Endothelial cell of umbilical vein (primary cell): ENCODE measurements at regions not wholly inside any gene's neighbourhood (a gene's known extent, or its start where the extent isn't known, plus 50 kb on each side); places are given as distances from the start of the nearest gene placed in this dataset.

Source experiments
- BruUV-seq: library from RNA; stranded (reverse); fragments of 400-500 nt; replicated peaks from 2 replicates; lab custom pipeline; 2021; lab: Mats Ljungman, UMichigan
- CTCF ChIA-PET: fragments of 300-600, 350-600 bp; sonication (Branson Sonifier 250); formaldehyde crosslinking; loops from one replicate; lab custom pipeline; 2021; ENCODE audit warnings: antibody characterized with exemption, inconsistent platforms; lab: Charles Lee
- POLR2A ChIA-PET: fragments of 300-600, 350-600 bp; sonication (Branson Sonifier 250); formaldehyde crosslinking; loops from one replicate; lab custom pipeline; 2021; ENCODE audit warnings: antibody characterized with exemption, inconsistent platforms; lab: Charles Lee
- DNase-seq: peaks from one replicate; pipeline ENCODE4 v3.0.0-alpha.2; 2011; ENCODE audit warnings: low read depth, low spot score
- FAIRE-seq: peaks from 2 replicates; lab custom pipeline; 2011; peaks lifted over from hg19 to GRCh38; lab: Jason Lieb, UNC
- H2AFZ ChIP-seq: 2 replicates; pipeline ENCODE4 v1.6.0; 2012; ENCODE audit warnings: low read depth, low read length, control low read depth, inconsistent platforms
- H3K27ac ChIP-seq: 2 replicates; pipeline ENCODE4 v1.5.1; 2011; ENCODE audit warnings: low read depth, mild to moderate bottlenecking, control low read depth, low read length, moderate library complexity; ENCODE audit not compliant: insufficient read depth
- H3K27me3 ChIP-seq, 2 experiments: 2 replicates each; pipeline versions ENCODE4 v1.6.0 to v1.6.1; 2011; ENCODE audit warnings: low read length in 2 of 2, mixed read lengths in 1 of 2; ENCODE audit not compliant: control insufficient read depth in 2 of 2, insufficient read depth in 2 of 2
- H3K36me3 ChIP-seq, 2 experiments: 2 replicates in 1 of 2; 3 replicates in 1 of 2; pipeline ENCODE4 v1.5.1; 2011; ENCODE audit warnings: low read length in 2 of 2, mild to moderate bottlenecking in 1 of 2, moderate library complexity in 1 of 2; ENCODE audit not compliant: control insufficient read depth in 2 of 2, insufficient read depth in 2 of 2; ENCODE audit errors: extremely low read depth in 1 of 2
- H3K4me1 ChIP-seq: 3 replicates; pipeline ENCODE4 v1.5.1; 2011; ENCODE audit warnings: mild to moderate bottlenecking, low read length; ENCODE audit not compliant: control insufficient read depth, insufficient read depth; ENCODE audit errors: extremely low read depth
- H3K4me2 ChIP-seq: 2 replicates; pipeline ENCODE4 v1.6.1; 2011; ENCODE audit warnings: low read length, control low read depth, mixed read lengths; ENCODE audit not compliant: insufficient read depth
- H3K4me3 ChIP-seq, 3 experiments: fragments of 200-600 bp in 1 of 3; sonication (generic), shearing (Covaris generic) in 1 of 3; replicated peaks in 1 of 3; 2 replicates each; pipeline ENCODE4 v1.5.1; 2011 to 2016; ENCODE audit warnings: control low read depth in 3 of 3, low read length in 3 of 3, mild to moderate bottlenecking in 2 of 3, inconsistent platforms in 1 of 3, low read depth in 1 of 3, moderate library complexity in 1 of 3; ENCODE audit not compliant: insufficient read depth in 1 of 3
- H3K79me2 ChIP-seq: 2 replicates; pipeline ENCODE4 v1.6.0; 2012; ENCODE audit warnings: low read length, inconsistent platforms; ENCODE audit not compliant: control insufficient read depth, insufficient read depth
- H3K9ac ChIP-seq: replicated peaks from 2 replicates; pipeline ENCODE3; 2011; ENCODE audit warnings: low read length, control low read depth; ENCODE audit not compliant: insufficient read depth; ENCODE audit errors: extremely low read depth
- H3K9me1 ChIP-seq: replicated peaks from 3 replicates; pipeline ENCODE4 v1.6.0; 2011; ENCODE audit warnings: mild to moderate bottlenecking, low read length; ENCODE audit not compliant: control insufficient read depth, insufficient read depth; ENCODE audit errors: extremely low read depth
- H3K9me3 ChIP-seq: replicated peaks from 2 replicates; pipeline ENCODE4 v1.5.1; 2012; ENCODE audit warnings: low read length, inconsistent platforms; ENCODE audit not compliant: control insufficient read depth, insufficient read depth
- H4K20me1 ChIP-seq: replicated peaks from 2 replicates; pipeline ENCODE3; 2011; ENCODE audit warnings: mild to moderate bottlenecking, low read length; ENCODE audit not compliant: control insufficient read depth, insufficient read depth; ENCODE audit errors: extremely low read depth
- CTCF ChIP-seq, 2 donors: IDR thresholded peaks; 1 replicate in 1 of 2; 2 replicates in 1 of 2; pipeline ENCODE4 v1.5.1; 2011; ENCODE audit warnings: low read length in 2 of 2, mild to moderate bottlenecking in 2 of 2, moderate library complexity in 2 of 2, control low read depth in 1 of 2, inconsistent platforms in 1 of 2, low read depth in 1 of 2; ENCODE audit not compliant: insufficient read depth in 1 of 2; ENCODE audit errors: extremely low read depth in 1 of 2
- EZH2 ChIP-seq: IDR thresholded peaks from 2 replicates; pipeline ENCODE4 v1.6.1; 2012; ENCODE audit warnings: borderline replicate concordance, low read depth, mild to moderate bottlenecking, moderate library complexity, low read length, inconsistent platforms; ENCODE audit not compliant: severe bottlenecking
- FOS ChIP-seq: IDR thresholded peaks from 2 replicates; pipeline ENCODE4 v1.6.1; 2011; ENCODE audit warnings: mild to moderate bottlenecking, low read length, moderate library complexity, borderline replicate concordance; ENCODE audit not compliant: insufficient read depth
- GATA2 ChIP-seq: IDR thresholded peaks from 2 replicates; pipeline ENCODE4 v1.7.0; 2011; ENCODE audit warnings: low read depth, mild to moderate bottlenecking, moderate library complexity, mixed read lengths, low read length; ENCODE audit not compliant: insufficient read length, insufficient read depth
- JUN ChIP-seq: IDR thresholded peaks from 2 replicates; pipeline ENCODE4 v1.6.1; 2011; ENCODE audit warnings: borderline replicate concordance, low read depth; ENCODE audit not compliant: insufficient read length, insufficient read depth
- MAX ChIP-seq: IDR thresholded peaks from 2 replicates; pipeline ENCODE4 v1.6.1; 2011; ENCODE audit not compliant: insufficient read depth, insufficient read length
- MYC ChIP-seq: IDR thresholded peaks from one replicate; pipeline ENCODE4 v1.6.1; 2011; ENCODE audit warnings: mild to moderate bottlenecking, low read depth, low read length
- POLR2A ChIP-seq: IDR thresholded peaks from 2 replicates; pipeline ENCODE4 v1.6.1; 2012; ENCODE audit warnings: low read depth, mild to moderate bottlenecking, control low read depth, low read length
- POLR2AphosphoS5 ChIP-seq: IDR thresholded peaks from 2 replicates; pipeline ENCODE4 v1.6.1; 2012; ENCODE audit warnings: low read depth, mild to moderate bottlenecking, control low read depth, low read length, moderate library complexity; ENCODE audit not compliant: insufficient read depth
- dilution Hi-C: fragments of 300-500 bp; cut with MboI; formaldehyde crosslinking; loops from one replicate; pipeline ENCODE4 v1.15.0; 2019; ENCODE audit warnings: low sequenced_read_pairs; ENCODE audit not compliant: extremely low pct_ligation_motif_present
- intact Hi-C: fragments of 100-400 bp; cut with micrococcal nuclease; formaldehyde crosslinking; loops from one replicate; pipeline ENCODE4 v1.10.0; 2022

DNA sequence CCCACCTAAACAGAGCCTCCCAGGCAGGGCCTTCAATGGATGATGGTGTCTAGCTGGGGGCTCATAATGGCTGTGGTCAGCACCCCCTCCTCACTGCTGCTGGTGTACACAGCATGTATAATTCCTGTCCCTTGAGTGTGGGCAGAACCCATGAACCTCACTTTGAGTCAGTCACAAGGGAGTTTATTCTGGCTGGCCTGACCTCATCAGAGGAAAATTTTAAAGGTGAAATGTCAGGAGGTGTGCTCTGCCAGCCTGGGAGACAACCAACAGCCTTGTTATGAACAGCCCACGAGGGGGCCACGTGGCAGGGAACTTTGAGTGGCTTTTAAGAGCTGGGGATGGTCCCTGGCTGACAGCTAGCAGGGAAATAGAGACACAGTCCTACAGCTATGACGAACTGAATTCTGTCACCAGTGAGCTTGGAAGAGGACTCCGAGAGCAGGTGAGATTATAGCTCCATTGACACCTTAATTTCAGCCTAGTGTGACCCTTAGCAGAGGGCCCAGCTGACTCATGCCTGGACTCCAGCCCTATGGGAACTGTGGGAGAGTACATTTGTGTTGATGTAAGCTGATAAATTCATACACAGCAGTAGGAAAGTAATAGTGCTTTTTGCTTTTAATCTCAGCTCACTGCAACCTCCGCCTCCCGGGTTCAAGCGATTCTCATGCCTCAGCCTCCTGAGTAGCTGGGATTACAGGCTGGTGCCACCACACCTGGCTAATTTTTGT lies 73.5 kb upstream of the RUNX3 start:
- H4K20me1 ChIP-seq = no peaks in the 10 kb centered on the region
- no peaks in the 10 kb centered on the region for H3K36me3 ChIP-seq
- ChIA-PET CTCF (interaction anchor here (1.4 kb wide), 1 partner anchor 13 kb away, joined by 3 read pairs; no protein-coding TSS in a partner anchor), POLR2A (no interaction called here)
- H3K79me2 ChIP-seq = no peaks in the 10 kb centered on the region
- H2AFZ ChIP-seq = no peak overlapping the region
- H3K27me3 ChIP-seq = peaks cover 11 to 23% of the 10 kb centered on the region in 2 experiments
- H3K9me3 ChIP-seq = no peaks in the 10 kb centered on the region
- no peak for TF ChIP-seq MAX
- TF ChIP-seq GATA2 = no peak
- H3K4me2 ChIP-seq = no peak overlapping the region
- FAIRE-seq = no peak
- no peak overlapping the region for H3K4me3 ChIP-seq
- H3K9ac ChIP-seq = no peak overlapping the region
- no TSS peak for BruUV-seq
- DNase-seq = no peak
- intact Hi-C loops = no loop called here
- H3K27ac ChIP-seq = no peak overlapping the region
- dilution Hi-C loops = no loop called here
- no peaks in the 10 kb centered on the region for H3K4me1 ChIP-seq
- no peaks in the 10 kb centered on the region for H3K9me1 ChIP-seq

- TF ChIP-seq CTCF (IDR thresholded peaks at IDR 0.05; ENCODE audit: extremely low read depth in 1 of 2, insufficient read depth in 1 of 2, low read depth in 1 of 2, low read length in 2 of 2) (no peak), JUN (no peak), GATA2 (no peak), MYC (no peak), FOS (no peak), POLR2A (no peak), POLR2AphosphoS5 (no peak), MAX (no peak), EZH2 (no peak)
- H3K9ac ChIP-seq = no peak overlapping the region
- H3K27ac ChIP-seq = no peak overlapping the region
- no peaks in the 10 kb centered on the region for H3K4me1 ChIP-seq
- POLR2A ChIA-PET = no interaction called here
- dilution Hi-C loops = no loop called here
- H3K9me3 ChIP-seq = no peaks in the 10 kb centered on the region
- H3K36me3 ChIP-seq = no peaks in the 10 kb centered on the region
- H3K27me3 ChIP-seq = peaks cover 11 to 21% of the 10 kb centered on the region in 2 experiments
- H2AFZ ChIP-seq = no peak overlapping the region
- CTCF ChIA-PET = interaction anchor here (0.5 to 1.4 kb wide), 2 partner anchors 13 to 76 kb away, joined by 3 read pairs; no protein-coding TSS in a partner anchor
- H3K79me2 ChIP-seq = no peaks in the 10 kb centered on the region
- H3K4me3 ChIP-seq = no peak overlapping the region
- DNase-seq (no peak), FAIRE-seq (no peak)
- no peaks in the 10 kb centered on the region for H4K20me1 ChIP-seq
- no peak overlapping the region for H3K4me2 ChIP-seq
- H3K9me1 ChIP-seq = no peaks in the 10 kb centered on the region
- no TSS peak for BruUV-seq
- intact Hi-C loops = no loop called here
These were observed 72.9 kb upstream of the RUNX3 start for GRCh38 chr1:25003000-25003399.
